GM20431 (cell line): ENCODE measurements at regions not wholly inside any gene's neighbourhood (a gene's known extent, or its start where the extent isn't known, plus 50 kb on each side); places are given as distances from the start of the nearest gene placed in this dataset.

ENCODE experiments used
- in situ Hi-C: fragments of 300-500 bp; cut with MseI, MboI; formaldehyde crosslinking; loops from one replicate; pipeline ENCODE4 v1.15.0; 2020; ENCODE audit warnings: low sequenced_read_pairs; ENCODE audit not compliant: unreplicated experiment

- in situ Hi-C loops, result loop anchor here (10.0 kb wide), 1 partner anchor 75 kb away; no protein-coding TSS in a partner anchor
Measured at GRCh38 chr17:77499699-77500435, 359.1 kb downstream of the SEC14L1 start.

GRCh38 chr17:77501101-77501566 lies 360.4 kb downstream of the SEC14L1 start:
- in situ Hi-C loops, result no loop called here

- in situ Hi-C loops, result no loop called here
Measured at GRCh38 chr17:77501751-77502625, 361.2 kb downstream of the SEC14L1 start.

GRCh38 chr17:77502626-77503292 lies 362.0 kb downstream of the SEC14L1 start:
- in situ Hi-C loops, result no loop called here

GRCh38 chr17:77503293-77503655 lies 362.5 kb downstream of the SEC14L1 start:
- in situ Hi-C loops, result no loop called here

GRCh38 chr17:77503916-77504651 lies 363.3 kb downstream of the SEC14L1 start:
- in situ Hi-C loops, result no loop called here

- in situ Hi-C loops, result no loop called here
Measured at GRCh38 chr17:77504652-77505155, 363.9 kb downstream of the SEC14L1 start.

GRCh38 chr17:77505181-77505639 lies 364.4 kb downstream of the SEC14L1 start:
- in situ Hi-C loops, result no loop called here

GRCh38 chr17:77506371-77506991 lies 365.7 kb downstream of the SEC14L1 start:
- in situ Hi-C loops, result no loop called here

- in situ Hi-C loops, result no loop called here
Measured at GRCh38 chr17:77507111-77507885, 366.5 kb downstream of the SEC14L1 start.

GRCh38 chr17:77508047-77508715 lies 367.4 kb downstream of the SEC14L1 start:
- in situ Hi-C loops, result no loop called here

- in situ Hi-C loops, result no loop called here
Measured at GRCh38 chr17:77509089-77509488, 368.3 kb downstream of the SEC14L1 start.

GRCh38 chr17:77509599-77509998 lies 368.8 kb downstream of the SEC14L1 start:
- in situ Hi-C loops, result no loop called here

GRCh38 chr17:77510133-77510796 lies 369.5 kb downstream of the SEC14L1 start:
- in situ Hi-C loops, result no loop called here

GRCh38 chr17:77511514-77512061 lies 370.8 kb downstream of the SEC14L1 start:
- in situ Hi-C loops, result no loop called here

GRCh38 chr17:77512062-77512946 lies 371.5 kb downstream of the SEC14L1 start:
- in situ Hi-C loops, result no loop called here
